ENCODE measurements at regions not wholly inside any gene's neighbourhood (a gene's known extent, or its start where the extent isn't known, plus 50 kb on each side); places are given as distances from the start of the nearest gene placed in this dataset.

- Histone ChIP-seq H4K20me1 (ENCODE audit: control insufficient read depth, insufficient read depth, insufficient read length) (no peaks in the 10 kb centered on the region), H3K9me3 (ENCODE audit: control insufficient read depth, low read depth, low read length) (no peaks in the 10 kb centered on the region), H3K14ac (ENCODE audit: insufficient read depth, low read length) (no peak overlapping the region), H2BK20ac (ENCODE audit: low read depth, low read length, poor library complexity, severe bottlenecking) (no peak overlapping the region), H3K18ac (ENCODE audit: insufficient read length, low read depth, low read length) (no peak overlapping the region), H3K4me2 (ENCODE audit: insufficient read depth, insufficient read length, low read length) (peak overlapping the region; percentile 93), H2BK15ac (ENCODE audit: low read depth, low read length) (no peak overlapping the region), H2BK120ac (ENCODE audit: low read depth, low read length, poor library complexity, severe bottlenecking) (no peak overlapping the region), H2AFZ (ENCODE audit: low read length) (no peak overlapping the region), H3K27me3 (ENCODE audit: insufficient read depth, low read length) (no peaks in the 10 kb centered on the region; the same call in 1 of the 2 replicates), H3K27ac (ENCODE audit: insufficient read length, low read depth, low read length) (no peak overlapping the region), H3K4ac (ENCODE audit: low read depth, low read length) (no peak overlapping the region), H3K23ac (ENCODE audit: insufficient read length, low read depth, low read length) (no peak overlapping the region), H3T11ph (ENCODE audit: low read length) (no peak overlapping the region), H2AK5ac (ENCODE audit: insufficient read length, low read length) (no peak overlapping the region), H3K9ac (ENCODE audit: extremely low read depth, insufficient read length, low read length) (no peak overlapping the region), H3K56ac (ENCODE audit: insufficient read length, low read depth, low read length) (no peak overlapping the region), H3K23me2 (ENCODE audit: insufficient read length, low read depth, low read length, poor library complexity, severe bottlenecking) (peaks cover 10% of the 10 kb centered on the region), H4K5ac (ENCODE audit: insufficient read length, low read depth, low read length) (no peak overlapping the region), H4K91ac (ENCODE audit: insufficient read length, low read depth, low read length) (no peak overlapping the region), H3K79me2 (ENCODE audit: insufficient read depth, low read length) (no peaks in the 10 kb centered on the region), H2BK12ac (ENCODE audit: insufficient read length, low read depth, low read length) (no peak overlapping the region), H2BK5ac (ENCODE audit: insufficient read length, low read length) (no peak overlapping the region), H4K8ac (replicated peaks; ENCODE audit: insufficient read length, low read depth, low read length) (no peak overlapping the region), H3K4me1 (ENCODE audit: insufficient read depth, low read length) (peaks cover 2% of the 10 kb centered on the region; the same call in 1 of the 2 replicates), H3K79me1 (ENCODE audit: insufficient read depth, low read depth, low read length, poor library complexity, severe bottlenecking) (no peaks in the 10 kb centered on the region)
- H3K4me3 Mint-ChIP-seq: peak overlapping the region in 1 of 2 experiments; percentile 82; a peak in 3 of 5 replicates
- TF ChIP-seq CTCF (conservative IDR thresholded peaks at IDR 0.05): no peak
- peaks cover 4% of the 10 kb centered on the region in 2 experiments; a peak in 4 of 5 replicates for H3K9me3 Mint-ChIP-seq
- H3K27me3 Mint-ChIP-seq (ENCODE audit: low read depth): peaks cover 42% of the 10 kb centered on the region
- no peaks in the 10 kb centered on the region; a peak in 1 of 7 replicates for H3K36me3 Mint-ChIP-seq (ENCODE audit: insufficient read depth in 1 of 3, low read depth in 3 of 3)
- no CpG with 5 or more reads among the region's 3 CpGs for WGBS (ENCODE audit: extremely low coverage, insufficient read length, low lambda C conversion rate)
- peaks cover 35 to 39% of the 10 kb centered on the region in 2 experiments for H3K4me1 Mint-ChIP-seq
- H3K27ac Mint-ChIP-seq: peak overlapping the region in 1 of 3 experiments; percentile 27; a peak in 1 of 7 replicates
- no peak for DNase-seq
Measured at GRCh38 chr15:70375586-70375985, 277.9 kb upstream of the TLE3 start.
